Spleen (tissue), 11 donors: ENCODE measurements at regions not wholly inside any gene's neighbourhood (a gene's known extent, or its start where the extent isn't known, plus 50 kb on each side); places are given as distances from the start of the nearest gene placed in this dataset.

Experiments
- DNase-seq: peaks from one replicate; pipeline ENCODE4 v3.0.0-alpha.2; 2020
- H3K27ac ChIP-seq, 8 donors: fragments of 200-600 bp; sonication (generic) in 7 of 8; 1 replicate in 4 of 8; 2 replicates in 4 of 8; pipeline versions ENCODE4 v1.5.0 to v1.8.0; 2016 to 2021; ENCODE audit warnings: inconsistent platforms in 4 of 8, mild to moderate bottlenecking in 4 of 8, moderate library complexity in 1 of 8
- H3K27me3 ChIP-seq, 7 donors: fragments of 200-600 bp; sonication (generic) in 6 of 7; replicated peaks in 1 of 7; 1 replicate in 4 of 7; 2 replicates in 3 of 7; pipeline versions ENCODE4 v1.5.0 to v1.8.0; 2016 to 2021; ENCODE audit warnings: inconsistent platforms in 3 of 7, mild to moderate bottlenecking in 1 of 7
- H3K36me3 ChIP-seq, 6 donors: fragments of 200-600 bp; sonication (generic) in 5 of 6; 1 replicate in 4 of 6; 2 replicates in 2 of 6; pipeline versions ENCODE4 v1.5.0 to v1.8.0; 2016 to 2021; ENCODE audit warnings: inconsistent platforms in 2 of 6
- H3K4me1 ChIP-seq, 6 donors: fragments of 200-600 bp; sonication (generic) in 5 of 6; 1 replicate in 3 of 6; 2 replicates in 3 of 6; pipeline versions ENCODE4 v1.5.0 to v1.8.0; 2016 to 2021; ENCODE audit warnings: inconsistent platforms in 3 of 6
- H3K4me3 ChIP-seq, 8 donors: fragments of 200-600 bp; sonication (generic) in 7 of 8; 1 replicate in 4 of 8; 2 replicates in 4 of 8; pipeline versions ENCODE4 v1.5.0 to v1.8.0; 2016 to 2021; ENCODE audit warnings: inconsistent platforms in 4 of 8, mild to moderate bottlenecking in 4 of 8, moderate library complexity in 2 of 8
- H3K9me3 ChIP-seq, 8 donors: fragments of 200-600 bp; sonication (generic) in 7 of 8; 1 replicate in 4 of 8; 2 replicates in 4 of 8; pipeline versions ENCODE4 v1.5.0 to v1.8.0; 2016 to 2021; ENCODE audit warnings: inconsistent platforms in 4 of 8
- POLR2A ChIP-seq, 3 donors: fragments of 450-650 bp; IDR thresholded peaks; one replicate each; pipeline ENCODE4 v1.5.1; 2017; ENCODE audit warnings: antibody characterized with exemption in 3 of 3, mild to moderate bottlenecking in 1 of 3
- POLR2AphosphoS5 ChIP-seq, 3 donors: sonication (generic); formaldehyde crosslinking; IDR thresholded peaks; one replicate each; pipeline ENCODE4 v1.5.1; 2017; ENCODE audit warnings: antibody characterized with exemption in 3 of 3
- WGBS, 5 donors: extraction: QIAGEN DNeasy Blood & Tissue Kit in 3 of 5; methylation state at CpG; one replicate each; pipeline versions ENCODE4 v1.1.5 to v1.1.7; 2013 to 2018; 5-methylcytosine and 5-hydroxymethylcytosine counted together
- intact Hi-C: fragments of 100-400 bp; cut with DNase I; formaldehyde crosslinking; loops from one replicate; pipeline ENCODE4 v1.15.0; 2023; ENCODE audit warnings: low total_unique reads
- TF ChIP-seq, protein P1 (sequence below), 11 experiments: fragments of 200-600 bp in 7 of 11; fragments of 450-650 bp in 4 of 11; sonication (generic) in 4 of 11; IDR thresholded peaks in 8 of 11; conservative IDR thresholded peaks in 3 of 11; 1 replicate in 7 of 11; 2 replicates in 4 of 11; pipeline versions ENCODE4 v1.4.0 to v1.8.0; 2016 to 2021; ENCODE audit warnings: antibody characterized with exemption in 11 of 11, inconsistent platforms in 4 of 11, mild to moderate bottlenecking in 1 of 11
- donor health status: healthy with polysubstance abuse.
- donor health status: DM: no; HTN: no; CAD: no; lungs with moderate emphysema.
- donor health status: DM: no; HTN: no; CAD: no.
- donor health status: Bipolar disorder and iron deficiency.
- donor health status: healthy.
- donor health status: DM: no; HTN: no; CAD: no.
- donor health status: DM: yes; HTN: yes; CAD: no.

DNA sequence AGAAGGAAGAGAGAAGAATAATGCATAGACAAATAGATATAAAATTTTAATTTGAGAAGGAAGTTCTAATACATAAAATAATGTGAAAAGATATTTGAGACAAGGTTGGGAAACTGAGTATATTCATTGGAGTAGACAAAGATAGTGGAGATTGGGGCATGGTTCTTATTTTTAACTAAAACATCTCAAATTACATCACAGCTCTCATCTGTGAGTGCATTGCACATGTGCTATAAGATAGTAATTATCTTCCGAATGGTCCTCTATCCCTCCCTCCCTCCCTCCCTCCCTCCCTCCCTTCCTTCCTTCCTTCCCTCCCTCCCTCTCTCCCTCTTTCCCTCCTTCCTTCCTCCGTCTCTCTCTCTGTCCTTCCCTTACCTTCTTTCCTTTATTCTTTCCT is 1104.0 kb upstream of the FLRT2 start:
- H3K4me3 ChIP-seq, result no peak overlapping the region
- H3K36me3 ChIP-seq, result no peaks in the 10 kb centered on the region
- WGBS, 5 donors, result 64 to 81% (median 74%) methylated on average over 1 to 2 of the region's 2 CpGs
- no peaks in the 10 kb centered on the region for H3K27me3 ChIP-seq
- no peak for DNase-seq
- intact Hi-C loops, result no loop called here
- TF ChIP-seq, protein P1, sequence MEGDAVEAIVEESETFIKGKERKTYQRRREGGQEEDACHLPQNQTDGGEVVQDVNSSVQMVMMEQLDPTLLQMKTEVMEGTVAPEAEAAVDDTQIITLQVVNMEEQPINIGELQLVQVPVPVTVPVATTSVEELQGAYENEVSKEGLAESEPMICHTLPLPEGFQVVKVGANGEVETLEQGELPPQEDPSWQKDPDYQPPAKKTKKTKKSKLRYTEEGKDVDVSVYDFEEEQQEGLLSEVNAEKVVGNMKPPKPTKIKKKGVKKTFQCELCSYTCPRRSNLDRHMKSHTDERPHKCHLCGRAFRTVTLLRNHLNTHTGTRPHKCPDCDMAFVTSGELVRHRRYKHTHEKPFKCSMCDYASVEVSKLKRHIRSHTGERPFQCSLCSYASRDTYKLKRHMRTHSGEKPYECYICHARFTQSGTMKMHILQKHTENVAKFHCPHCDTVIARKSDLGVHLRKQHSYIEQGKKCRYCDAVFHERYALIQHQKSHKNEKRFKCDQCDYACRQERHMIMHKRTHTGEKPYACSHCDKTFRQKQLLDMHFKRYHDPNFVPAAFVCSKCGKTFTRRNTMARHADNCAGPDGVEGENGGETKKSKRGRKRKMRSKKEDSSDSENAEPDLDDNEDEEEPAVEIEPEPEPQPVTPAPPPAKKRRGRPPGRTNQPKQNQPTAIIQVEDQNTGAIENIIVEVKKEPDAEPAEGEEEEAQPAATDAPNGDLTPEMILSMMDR (IDR thresholded peaks at IDR 0.05 in 8 of 11, conservative IDR thresholded peaks at IDR 0.05 in 3 of 11), result no peak
- TF ChIP-seq POLR2AphosphoS5 (IDR thresholded peaks at IDR 0.05) (no peak), POLR2A (IDR thresholded peaks at IDR 0.05) (no peak)
- peaks cover 0 to 4% (median 0%) of the 10 kb centered on the region in 8 donors for H3K9me3 ChIP-seq
- no peak overlapping the region for H3K27ac ChIP-seq
- H3K4me1 ChIP-seq, result no peaks in the 10 kb centered on the region

DNA sequence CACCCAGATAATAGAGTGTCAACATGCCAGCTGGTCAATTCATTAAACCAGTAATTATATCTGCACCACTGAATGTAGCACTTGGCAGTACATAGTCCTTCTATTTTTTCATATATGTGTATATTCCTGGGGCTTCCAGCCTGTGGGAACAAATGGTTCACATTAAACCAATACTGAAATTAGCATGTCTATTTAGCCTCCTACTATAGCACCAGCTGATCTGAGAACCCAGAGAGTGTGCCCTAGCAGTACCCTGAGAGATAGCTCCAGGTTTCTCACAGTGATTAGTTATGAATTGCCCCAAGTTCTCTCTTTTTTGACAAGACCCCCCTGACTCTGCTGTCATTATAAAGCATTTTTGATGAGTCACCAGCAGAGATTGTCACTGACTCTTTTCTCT is 1097.3 kb upstream of the FLRT2 start:
- Histone ChIP-seq H3K4me1 (no peaks in the 10 kb centered on the region), H3K36me3 (no peaks in the 10 kb centered on the region), H3K27me3 (no peaks in the 10 kb centered on the region), H3K4me3 (no peak overlapping the region), H3K9me3 (no peaks in the 10 kb centered on the region), H3K27ac (no peak overlapping the region)
- intact Hi-C loops, result no loop called here
- TF ChIP-seq POLR2AphosphoS5 (IDR thresholded peaks at IDR 0.05) (no peak), POLR2A (IDR thresholded peaks at IDR 0.05) (no peak)
- TF ChIP-seq, protein P1 (IDR thresholded peaks at IDR 0.05 in 8 of 11, conservative IDR thresholded peaks at IDR 0.05 in 3 of 11), result no peak
- DNase-seq, result no peak

DNA sequence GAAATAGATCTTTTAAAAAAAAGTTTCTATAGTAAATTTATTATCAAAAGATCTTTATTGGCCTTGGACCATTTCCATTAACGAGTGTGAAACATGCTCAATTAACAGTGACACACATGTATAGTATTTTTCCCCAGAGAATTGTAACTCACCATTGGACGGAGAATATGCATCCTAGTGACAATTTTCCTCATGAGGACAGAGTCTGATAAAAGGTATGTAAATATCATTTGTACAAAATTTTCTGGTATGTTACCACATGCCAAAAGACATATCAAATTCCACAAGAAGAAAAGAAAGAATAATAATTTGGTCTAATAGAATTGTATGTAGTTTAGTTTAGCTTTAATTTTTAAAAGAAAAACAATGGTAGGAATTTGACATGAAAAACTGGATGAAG is 1096.0 kb upstream of the FLRT2 start:
- Histone ChIP-seq H3K4me1 (no peaks in the 10 kb centered on the region), H3K4me3 (no peak overlapping the region), H3K27me3 (no peaks in the 10 kb centered on the region), H3K9me3 (peaks cover 0 to 3% (median 0%) of the 10 kb centered on the region in 8 donors), H3K36me3 (no peaks in the 10 kb centered on the region), H3K27ac (no peak overlapping the region)
- no peak for TF ChIP-seq POLR2AphosphoS5 (IDR thresholded peaks at IDR 0.05)
- TF ChIP-seq POLR2A (IDR thresholded peaks at IDR 0.05), result no peak
- TF ChIP-seq, protein P1 (IDR thresholded peaks at IDR 0.05 in 8 of 11, conservative IDR thresholded peaks at IDR 0.05 in 3 of 11), result no peak
- DNase-seq, result no peak
- WGBS, 5 donors, result 69 to 85% (median 74%) methylated on average over 2 of the region's 2 CpGs
- intact Hi-C loops, result no loop called here

DNA sequence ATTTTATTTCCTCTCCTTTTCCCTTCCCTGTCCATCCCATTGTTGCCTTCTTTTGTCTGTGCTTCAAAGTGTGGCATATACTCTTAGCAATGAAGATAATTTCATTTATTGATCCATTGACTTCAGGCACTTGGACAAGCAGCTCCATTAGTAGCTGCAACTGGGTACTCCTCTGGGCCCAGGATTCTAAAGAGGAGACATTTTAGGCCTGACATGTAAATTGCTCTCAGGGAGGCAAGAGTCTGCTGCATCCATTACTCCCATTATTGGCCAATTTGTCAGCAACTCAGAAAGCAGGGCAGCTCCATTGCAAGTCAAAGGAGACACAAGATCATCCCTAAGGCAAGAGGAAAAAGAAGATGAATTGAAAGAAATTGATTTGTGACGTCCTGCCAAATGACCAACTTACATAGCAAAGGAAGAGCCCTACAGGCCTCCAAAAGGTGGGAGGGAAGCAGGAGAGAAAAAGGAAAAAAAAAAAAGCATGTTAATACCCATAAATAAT is 1094.1 kb upstream of the FLRT2 start:
- no peaks in the 10 kb centered on the region for H3K4me1 ChIP-seq
- H3K36me3 ChIP-seq, result no peaks in the 10 kb centered on the region
- H3K9me3 ChIP-seq, result peaks cover 0 to 5% (median 0%) of the 10 kb centered on the region in 8 donors
- H3K4me3 ChIP-seq, result no peak overlapping the region
- TF ChIP-seq, protein P1 (IDR thresholded peaks at IDR 0.05 in 8 of 11, conservative IDR thresholded peaks at IDR 0.05 in 3 of 11), result no peak
- TF ChIP-seq POLR2AphosphoS5 (IDR thresholded peaks at IDR 0.05), result no peak
- TF ChIP-seq POLR2A (IDR thresholded peaks at IDR 0.05), result no peak
- 88 to 94% (median 91%) methylated on average over 1 of the region's 1 CpG for WGBS, 5 donors
- intact Hi-C loops, result no loop called here
- DNase-seq, result no peak
- H3K27me3 ChIP-seq, result no peaks in the 10 kb centered on the region
- no peak overlapping the region for H3K27ac ChIP-seq
